ENCODE measurements at regions not wholly inside any gene's neighbourhood (a gene's known extent, or its start where the extent isn't known, plus 50 kb on each side); places are given as distances from the start of the nearest gene placed in this dataset.
"Not testable (repeated sequence)": the region's sequence is repeated elsewhere in the genome, so short reads cannot be mapped to it uniquely, and the experiment has no call there.

DNA sequence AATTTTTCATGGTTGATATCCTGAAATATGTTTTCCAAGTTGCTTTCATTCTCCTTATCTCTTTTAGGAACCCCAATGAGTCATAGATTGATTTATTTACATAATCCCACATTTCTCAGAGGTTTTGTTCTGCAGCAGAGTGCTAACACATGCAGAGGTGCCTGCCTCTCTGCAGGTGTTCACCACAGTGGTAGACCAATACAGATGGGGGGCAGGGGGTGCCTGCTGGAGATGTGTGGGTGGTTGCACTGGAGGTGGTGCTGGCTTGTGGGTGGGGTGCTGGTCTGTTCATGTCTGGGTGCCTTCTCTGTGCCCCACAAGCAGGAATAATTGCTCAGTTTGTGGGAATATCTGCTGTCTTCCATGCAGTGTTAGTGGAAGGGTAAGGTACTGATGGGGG lies 131.1 kb downstream of the JRKL start:
- DNase-seq = no peak

DNA sequence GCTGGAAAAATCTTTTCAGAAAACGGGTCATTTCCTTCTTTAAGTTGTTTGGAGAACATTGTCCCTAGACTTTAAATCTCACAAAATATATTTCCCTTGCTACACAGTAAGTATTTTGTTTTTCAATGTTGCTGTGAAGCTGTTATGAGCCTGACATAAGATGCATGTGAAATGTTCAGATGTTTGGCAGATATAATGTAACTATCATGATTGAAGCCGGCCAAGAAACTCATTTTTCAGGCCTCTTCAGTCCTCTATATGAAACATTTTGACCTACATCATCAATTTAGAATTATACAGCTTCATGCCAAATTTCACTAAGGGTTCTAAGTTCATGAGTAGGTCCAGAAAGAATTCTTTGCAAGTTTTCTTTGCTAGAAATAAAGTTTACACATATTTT lies 133.8 kb downstream of the JRKL start:
- DNase-seq = no peak

DNA sequence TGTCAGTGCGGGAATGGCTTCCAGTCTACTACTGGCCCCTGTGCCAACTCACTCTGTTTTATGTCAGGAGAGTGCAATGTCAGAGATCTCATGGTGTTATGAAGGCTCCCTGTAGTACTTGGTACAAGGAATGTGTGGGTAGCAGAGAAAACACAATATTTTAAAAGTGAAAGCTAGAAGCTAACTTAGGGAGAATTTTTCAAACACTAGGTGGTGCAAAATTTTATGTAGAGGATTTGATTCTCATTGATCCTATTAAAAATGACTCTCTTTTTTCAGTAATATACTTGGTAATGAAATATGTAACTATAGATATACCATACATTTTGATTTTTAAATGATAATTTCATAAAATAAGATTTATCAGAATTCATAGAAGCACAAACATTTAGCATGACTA lies 134.7 kb downstream of the JRKL start:
- DNase-seq = no peak

DNA sequence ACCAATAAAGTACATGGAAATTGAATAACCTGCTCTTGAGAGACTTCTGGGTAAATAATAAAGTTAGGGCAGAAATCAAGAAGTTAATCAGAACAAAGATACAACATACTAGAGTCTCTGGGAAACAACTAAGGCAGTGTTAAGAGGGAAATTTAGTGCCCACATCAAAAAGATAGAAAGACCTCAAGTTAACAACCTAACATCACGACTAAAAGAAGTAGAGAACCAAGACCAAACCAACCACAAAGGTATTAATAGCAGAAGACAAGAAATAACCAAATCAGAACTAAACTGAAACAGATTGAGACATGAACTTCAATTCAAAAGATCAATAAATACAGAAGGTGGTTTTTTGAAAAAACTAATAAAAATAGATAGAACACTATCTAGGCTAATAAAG lies 140.7 kb downstream of the JRKL start:
- DNase-seq = no peak

DNA sequence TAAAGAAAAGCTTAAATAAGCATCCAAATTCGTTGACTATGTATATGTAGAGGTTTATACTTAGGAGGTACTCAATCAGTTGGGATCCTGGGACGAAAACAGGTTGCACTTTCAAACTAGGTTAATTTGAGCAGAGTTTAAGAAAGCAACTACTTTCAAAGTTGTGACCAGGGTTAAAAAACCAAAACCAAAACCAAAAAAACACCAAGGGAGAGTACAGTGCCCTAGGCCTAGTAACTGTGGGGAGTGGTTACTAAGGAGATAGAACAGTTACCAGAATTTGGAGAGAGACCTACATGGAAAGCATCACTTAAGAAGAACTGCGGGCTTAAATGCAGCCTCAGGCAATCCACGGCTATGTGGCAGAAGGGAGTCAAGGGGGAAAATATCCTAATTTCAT lies 148.3 kb downstream of the JRKL start:
- DNase-seq = no peak

DNA sequence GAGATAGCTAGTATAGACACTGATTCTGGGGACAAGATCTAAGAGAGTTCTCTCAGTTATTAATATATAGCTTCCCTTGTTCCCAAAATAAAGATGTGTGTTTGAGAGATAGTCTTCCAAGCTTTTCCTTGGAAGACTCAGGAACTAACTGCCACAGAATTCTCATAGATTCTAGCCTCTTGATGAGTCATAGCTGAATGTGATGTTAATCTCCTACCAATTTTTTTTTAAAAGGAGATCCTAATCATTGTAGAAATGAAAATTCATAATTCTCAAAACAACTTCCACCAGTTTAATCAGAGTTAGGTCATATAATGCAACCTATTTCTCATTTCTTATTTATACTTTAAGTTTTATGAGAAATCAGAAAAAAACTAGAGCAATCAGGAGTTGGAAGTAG lies 148.8 kb downstream of the JRKL start:
- DNase-seq = no peak

DNA sequence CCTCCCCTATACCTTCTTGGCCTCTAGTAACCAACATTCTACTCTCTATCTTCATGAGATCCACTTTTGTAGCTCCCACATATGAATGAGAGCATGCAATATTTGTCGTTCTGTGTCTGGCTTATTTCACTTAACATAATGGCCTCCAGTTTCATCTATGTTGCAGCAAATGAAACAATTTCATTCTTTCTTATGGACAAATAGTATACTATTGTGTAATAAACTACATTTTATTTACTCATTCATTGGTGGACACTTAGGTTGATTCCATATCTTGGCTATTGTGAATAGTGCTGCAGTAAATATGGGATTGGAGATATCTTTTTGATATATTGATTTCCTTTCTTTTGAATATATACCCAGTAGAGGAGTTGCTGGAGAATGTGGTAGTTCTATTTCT lies 151.1 kb downstream of the JRKL start:
- DNase-seq = no peak

DNA sequence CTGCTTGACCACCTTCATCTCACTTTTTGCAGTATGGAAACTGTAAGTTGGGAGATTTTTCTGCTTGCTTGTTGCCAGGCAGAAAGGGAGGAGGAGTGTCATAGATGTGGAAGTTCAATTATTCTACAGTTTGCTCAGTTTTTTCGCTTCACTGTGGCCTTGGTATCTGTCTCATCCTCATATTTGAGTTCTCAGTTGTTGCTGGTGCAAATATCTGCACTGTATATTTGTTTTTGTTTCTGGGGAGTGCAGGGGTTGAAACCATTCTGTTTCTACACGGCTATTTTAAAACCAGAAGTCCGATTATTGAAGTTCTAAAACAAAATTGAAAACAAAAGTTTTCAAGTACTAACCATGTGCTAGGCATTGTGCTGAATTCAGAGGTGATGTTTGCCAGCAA lies 153.4 kb downstream of the JRKL start:
- no peak for DNase-seq

DNA sequence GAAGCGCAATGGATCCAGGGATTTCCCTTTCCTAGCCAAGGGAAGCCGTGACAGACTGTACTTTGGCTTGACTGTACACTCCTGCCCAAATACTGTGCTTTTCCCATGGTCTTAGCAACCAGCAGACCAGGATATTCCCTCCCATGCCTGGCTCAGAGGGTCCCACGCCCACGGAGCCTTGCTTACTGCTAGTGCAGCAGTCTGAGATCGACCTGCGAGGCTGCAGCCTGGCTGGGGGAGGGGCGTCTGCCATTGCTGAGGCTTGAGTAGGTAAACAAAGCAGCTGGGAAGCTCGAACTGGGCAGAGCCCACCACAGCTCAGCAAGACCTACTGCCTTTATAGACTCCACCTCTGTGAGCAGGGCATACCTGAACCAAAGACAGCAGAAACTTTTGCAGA lies 155.4 kb downstream of the JRKL start:
- not testable (repeated sequence) for DNase-seq

DNA sequence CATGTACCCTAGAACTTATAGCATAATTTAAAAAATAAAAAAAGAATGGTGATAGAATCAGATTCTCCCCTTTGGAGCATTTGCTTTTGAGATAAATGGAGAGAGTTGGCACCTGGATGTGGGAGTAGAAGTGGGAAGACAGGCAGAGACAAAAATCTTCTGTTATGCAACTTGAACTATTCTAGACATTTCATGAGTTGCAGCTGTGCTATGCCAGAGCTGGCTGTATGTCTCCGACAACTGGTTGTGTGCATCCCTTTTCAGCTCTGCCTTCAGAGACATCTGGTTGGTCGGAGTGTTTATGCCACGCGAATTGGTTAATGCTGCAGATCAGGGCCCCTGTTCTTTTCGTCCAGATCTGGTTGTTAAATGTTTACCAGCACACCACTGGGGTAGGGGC lies 161.3 kb downstream of the JRKL start:
- DNase-seq = no peak

DNA sequence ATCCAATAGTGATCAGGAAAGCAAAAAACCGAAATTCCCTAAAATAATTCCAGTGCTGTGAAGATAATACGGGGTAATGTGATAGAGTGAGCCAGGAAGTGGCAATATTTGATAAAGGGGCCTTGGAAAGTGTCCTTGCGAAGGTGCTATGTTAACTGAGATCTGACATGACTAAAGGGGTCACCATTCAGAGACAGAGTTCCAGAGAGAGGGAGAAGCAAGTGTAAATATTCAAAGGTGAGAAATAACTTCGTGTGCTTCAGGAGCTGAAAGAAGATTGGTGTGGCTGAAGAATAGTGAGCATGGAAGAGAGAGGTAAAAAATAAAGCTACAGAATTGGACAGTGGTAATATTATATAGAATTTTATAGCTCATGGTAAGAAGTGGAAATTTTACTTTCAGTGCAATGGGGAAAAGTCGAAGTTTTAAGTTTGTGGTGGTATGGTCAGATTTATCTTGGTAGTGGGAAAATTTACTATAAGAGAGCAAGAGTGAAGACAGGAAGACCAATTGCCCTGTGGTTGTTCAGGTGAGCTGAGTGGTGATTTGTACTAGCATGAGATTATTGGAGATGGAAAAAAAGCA lies 164.5 kb downstream of the JRKL start:
- DNase-seq = no peak

DNA sequence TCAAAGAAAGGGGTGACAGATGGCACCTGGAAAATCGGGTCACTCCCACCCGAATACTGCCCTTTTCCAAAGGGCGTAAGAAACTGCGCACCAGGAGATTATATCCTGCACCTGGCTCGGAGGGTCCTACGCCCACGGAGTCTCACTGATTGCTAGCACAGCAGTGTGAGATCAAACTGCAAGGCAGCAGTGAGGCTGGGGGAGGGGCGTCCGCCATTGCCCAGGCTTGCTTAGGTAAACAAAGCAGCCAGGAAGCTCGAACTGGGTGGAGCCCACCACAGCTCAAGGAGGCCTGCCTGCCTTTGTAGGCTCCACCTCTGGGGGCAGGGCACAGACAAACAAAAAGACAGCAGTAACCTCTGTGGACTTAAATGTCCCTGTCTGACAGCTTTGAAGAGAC lies 166.0 kb downstream of the JRKL start:
- DNase-seq = not testable (repeated sequence)

DNA sequence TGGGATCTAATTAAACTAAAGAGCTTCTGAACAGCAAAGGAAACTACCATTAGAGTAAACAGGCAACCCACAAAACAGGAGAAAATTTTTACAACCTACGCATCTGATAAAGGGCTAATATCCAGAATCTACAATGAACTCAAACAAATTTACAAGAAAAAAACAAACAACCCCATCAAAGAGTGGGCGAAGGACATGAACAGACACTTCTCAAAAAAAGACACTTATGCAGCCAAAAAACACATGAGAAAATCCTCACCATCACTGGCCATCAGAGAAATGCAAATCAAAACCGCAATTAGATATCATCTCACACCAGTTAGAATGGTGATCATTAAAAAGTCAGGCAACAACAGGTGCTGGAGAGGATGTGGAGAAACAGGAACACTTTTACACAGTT lies 170.9 kb downstream of the JRKL start:
- DNase-seq = not testable (repeated sequence)

DNA sequence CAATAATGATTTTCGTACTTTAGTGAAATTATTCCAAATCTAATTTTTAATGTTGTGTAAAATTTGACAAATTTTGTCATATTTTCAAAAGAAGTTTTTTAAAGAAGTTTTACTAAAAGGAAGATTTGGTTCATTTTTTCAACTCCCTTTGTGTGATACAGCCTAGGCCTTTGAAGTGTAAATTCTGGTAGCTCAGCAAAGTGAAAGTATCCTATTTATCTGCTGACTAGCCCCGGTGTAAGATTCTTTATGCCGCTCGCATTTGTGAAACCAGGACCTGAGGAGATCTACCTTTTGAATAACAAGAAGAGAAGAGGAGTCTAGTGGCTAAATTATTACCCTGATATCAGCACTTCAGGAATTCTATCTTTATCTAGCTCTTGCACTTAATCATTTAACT lies 177.4 kb downstream of the JRKL start:
- no peak for DNase-seq

DNA sequence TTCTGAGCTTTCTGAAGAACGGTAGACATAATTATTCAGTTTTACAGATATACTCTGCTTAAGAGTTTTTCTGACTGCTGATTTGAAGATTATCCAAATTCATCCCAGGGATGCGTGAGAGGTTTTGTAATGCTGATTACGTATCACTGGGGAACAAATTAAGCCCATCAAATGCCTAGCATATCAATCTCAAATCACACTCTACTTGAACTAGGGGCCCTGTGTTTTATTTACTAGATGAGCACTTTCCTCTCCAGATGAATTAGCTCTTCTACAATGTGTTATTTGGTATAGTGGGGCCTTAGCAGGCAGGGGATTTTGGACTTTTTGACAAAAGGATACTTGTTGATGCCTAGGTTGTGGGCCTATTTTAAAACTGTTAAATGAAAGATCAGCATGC lies 177.9 kb downstream of the JRKL start:
- DNase-seq = no peak

DNA sequence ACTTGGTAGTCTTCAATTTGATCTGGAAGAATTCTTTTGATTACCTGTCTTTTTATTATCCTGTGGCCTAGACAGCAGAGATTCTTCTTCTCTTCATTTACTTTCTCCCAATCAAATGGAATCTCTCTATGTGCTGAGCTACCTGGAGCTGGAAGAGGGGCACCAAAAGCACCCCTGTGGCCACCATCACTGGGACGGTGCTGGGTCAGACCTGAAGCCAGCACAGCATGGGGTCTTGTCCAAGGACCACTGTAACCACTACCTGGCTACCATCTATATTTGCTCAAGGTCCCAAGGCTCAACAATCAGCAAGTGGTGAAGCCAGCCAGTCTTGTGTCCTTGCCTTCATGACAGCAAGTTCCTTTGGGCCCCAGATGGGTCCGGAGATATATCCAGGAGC lies 186.6 kb downstream of the JRKL start:
- DNase-seq = no peak

DNA sequence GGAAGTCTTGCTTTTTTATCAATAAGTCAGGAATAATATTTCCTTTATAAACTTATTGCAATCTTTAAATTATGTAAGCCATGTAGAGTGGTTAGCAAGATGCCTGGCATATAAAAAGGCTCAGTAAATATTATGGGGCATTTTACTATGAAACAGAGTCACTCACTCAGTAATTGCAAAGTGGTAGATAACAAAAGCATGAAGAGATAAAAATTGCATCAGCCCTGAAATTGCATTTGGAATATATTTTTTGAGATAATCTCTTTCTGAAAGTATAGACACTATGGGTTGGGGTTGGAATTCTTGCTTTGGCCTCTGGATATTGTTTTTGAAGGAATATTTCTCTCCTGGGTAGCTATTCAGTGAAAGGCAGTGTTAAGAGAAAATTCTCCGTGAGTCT lies 188.6 kb downstream of the JRKL start:
- no peak for DNase-seq

DNA sequence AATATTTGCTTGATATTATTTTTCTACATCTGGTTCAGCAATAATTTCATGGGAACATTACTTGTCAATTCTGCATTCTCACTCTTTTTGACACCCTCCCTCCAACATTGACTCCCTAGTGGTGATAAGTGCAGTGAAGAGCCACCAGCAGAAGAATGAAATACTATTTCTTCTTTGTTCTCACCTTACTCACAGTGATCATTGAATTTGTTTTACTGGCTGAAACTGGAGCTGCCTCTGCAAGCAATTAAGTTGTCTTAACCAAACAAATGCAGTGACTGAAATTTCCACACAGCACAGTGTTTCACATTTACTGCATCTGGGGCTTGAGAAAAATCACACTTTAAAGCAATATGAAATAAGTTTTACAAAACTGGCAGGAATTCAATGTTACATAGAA lies 189.8 kb downstream of the JRKL start:
- DNase-seq = no peak

DNA sequence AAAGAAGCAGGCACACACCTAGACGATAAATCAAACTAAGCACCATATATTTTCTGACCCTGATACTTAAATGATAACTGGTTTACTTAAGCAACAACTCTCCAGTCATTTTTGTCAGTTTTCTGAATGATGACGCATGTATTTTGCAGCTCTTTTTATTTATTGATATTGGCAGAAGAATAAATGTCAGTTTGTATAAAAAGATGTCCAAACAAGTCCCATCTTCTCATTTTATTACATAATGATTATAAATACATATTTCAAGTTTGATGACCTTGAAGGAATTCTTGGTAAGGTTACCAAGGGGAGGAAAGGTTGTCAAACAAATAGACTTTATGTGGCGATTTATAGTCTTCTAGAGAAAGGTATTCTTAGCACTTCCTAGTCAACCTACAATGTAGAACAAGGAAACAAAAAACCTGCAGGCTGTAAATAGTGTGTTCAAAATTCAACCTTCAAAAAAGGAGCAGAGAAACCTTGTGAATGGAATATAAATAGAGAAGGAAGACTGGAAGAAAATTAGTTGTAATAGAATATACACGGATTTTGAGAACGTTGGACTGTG lies 190.7 kb downstream of the JRKL start:
- DNase-seq = no peak

DNA sequence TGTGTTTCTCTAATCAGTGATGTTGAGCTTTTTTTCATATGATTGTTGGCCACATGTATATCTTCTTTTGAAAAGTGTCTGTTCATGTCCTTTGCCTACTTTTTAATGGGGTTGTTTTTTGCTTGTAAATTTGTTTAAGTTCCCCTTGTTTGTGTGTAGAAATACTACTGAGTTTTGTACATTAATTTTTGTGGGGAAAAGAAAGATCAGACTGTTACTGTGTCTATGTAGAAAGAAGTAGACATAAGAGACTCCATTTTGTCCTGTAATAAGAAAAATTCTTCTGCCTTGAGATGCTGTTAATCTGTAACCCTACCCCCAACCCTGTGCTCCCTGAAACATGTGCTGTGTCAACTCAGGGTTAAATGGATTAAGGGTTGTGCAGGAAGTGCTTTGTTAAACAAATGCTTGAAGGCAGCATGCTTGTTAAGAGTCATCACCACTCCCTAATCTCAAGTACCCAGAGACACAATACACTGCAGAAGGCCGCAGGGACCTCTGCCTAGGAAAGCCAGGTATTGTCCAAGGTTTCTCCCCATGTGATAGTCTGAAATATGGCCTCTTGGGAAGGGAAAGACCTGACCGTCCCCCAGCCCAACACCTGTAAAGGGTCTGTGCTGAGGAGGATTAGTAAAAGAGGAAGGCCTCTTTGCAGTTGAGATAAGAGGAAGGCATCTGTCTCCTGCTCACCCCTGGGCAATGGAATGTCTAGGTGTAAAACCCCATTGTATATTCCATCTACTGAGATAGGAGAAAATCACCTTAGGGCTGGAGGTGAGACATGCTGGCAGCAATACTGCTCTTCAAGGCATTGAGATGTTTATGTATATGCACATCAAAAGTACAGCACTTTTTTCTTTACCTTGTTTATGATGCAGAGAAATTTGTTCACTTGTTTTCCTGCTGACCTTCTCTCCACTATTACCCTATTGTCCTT lies 196.4 kb downstream of the JRKL start:
- DNase-seq = not testable (repeated sequence)

DNA sequence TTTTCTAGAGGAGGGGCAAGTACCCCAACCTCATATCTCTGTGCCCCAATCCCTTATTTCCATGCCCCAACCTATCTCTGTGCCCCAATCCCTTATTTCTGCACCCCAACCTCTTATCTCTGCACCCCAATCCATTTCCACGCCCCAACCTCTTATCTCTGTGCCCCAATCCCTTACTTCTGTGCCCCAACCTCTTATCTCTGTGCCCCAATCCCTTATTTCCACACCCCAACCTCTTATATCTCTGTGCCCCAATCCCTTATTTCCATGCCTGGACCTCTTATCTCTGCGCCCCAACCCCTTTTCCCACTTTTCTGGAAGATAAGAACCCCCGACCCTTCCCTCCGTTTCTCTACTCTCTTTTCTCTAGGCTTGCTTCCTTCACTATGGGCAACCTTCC lies 199.0 kb downstream of the JRKL start:
- DNase-seq = not testable (repeated sequence)

DNA sequence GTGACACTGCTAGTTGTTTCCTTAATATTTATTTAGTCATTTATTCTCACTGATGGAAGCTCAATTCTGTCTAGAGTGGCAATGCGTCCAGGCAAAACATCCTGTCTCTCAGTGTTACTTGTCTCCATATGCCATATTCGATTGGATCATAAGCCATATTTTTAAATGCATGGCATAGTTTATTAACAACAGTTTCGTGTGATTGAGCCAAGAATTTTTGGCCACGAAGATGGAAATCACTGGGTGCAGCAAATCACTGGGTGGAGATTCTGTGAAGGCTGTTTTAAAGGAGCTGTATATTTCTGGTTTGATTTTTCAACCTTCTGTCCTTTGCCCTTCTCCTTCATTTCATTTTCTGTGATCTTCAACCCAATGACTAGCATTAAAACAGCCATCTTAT lies 205.2 kb downstream of the JRKL start:
- DNase-seq = no peak

DNA sequence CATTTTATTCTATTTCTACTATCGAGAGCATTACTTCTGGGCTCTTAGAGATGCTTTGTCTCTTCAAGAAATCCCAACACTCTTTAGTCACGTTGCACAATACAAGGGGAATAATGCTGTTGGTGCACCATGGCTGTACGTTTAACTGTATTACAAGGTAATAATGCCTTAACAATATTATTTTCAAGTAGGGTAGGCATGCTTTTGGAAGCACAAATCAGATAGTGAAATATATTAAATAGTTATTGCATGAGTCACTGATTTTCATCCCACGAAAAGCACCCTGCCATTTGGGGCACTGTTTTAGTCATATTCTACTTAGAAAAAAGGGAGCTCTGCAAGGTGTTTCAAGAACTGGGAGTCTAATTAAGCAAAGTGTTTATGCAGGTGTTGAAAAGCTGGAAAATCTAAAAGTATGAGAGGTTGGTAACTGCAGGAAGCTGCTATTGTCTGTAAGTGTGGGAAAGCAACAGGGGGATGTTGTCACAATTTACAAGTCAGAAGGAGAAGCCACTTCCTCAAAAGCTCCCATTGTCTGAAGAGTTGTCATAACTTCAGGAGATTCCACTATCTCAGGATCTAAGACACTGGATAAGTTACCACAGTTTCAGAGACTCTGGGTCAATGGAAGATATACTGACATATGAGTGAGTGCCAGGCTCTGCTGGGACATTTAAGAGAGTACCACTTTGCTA lies 218.2 kb downstream of the JRKL start:
- DNase-seq = no peak

DNA sequence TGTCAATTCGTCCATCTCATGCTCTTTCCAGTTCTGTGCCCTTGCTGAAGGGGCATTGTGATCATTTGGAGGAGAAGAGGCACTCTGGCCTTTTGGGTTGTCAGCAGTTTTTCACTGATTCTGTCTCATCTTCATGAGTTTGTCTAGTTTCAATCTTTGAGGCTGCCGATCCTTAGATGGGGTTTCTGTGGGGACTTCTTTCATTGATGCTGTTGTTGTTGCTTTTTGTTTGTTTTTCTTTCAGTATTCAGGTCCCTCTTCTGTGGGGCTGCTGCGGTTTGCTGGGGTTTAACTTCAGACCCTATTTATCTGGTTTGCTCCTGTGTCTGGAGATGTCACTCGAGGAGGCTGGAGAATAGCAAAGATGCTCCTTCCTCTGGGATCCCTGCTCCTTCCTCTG lies 224.3 kb downstream of the JRKL start:
- DNase-seq = no peak

All from fibroblast of skin of right quadriceps (primary cell).